HFF-Myc (cell line): ENCODE measurements at regions not wholly inside any gene's neighbourhood (a gene's known extent, or its start where the extent isn't known, plus 50 kb on each side); places are given as distances from the start of the nearest gene placed in this dataset.

ENCODE experiments used
- DNase-seq: peaks from one replicate; pipeline ENCODE4 v3.0.0-alpha.2; 2011; ENCODE audit warnings: low read depth; ENCODE audit errors: extremely low read depth
- H3K4me3 ChIP-seq: replicated peaks from 2 replicates; pipeline ENCODE4 v1.5.1; 2011; ENCODE audit warnings: low read depth, mild to moderate bottlenecking, control low read depth, low read length
- CTCF ChIP-seq: IDR thresholded peaks from 2 replicates; pipeline ENCODE4 v1.5.1; 2012; ENCODE audit warnings: mild to moderate bottlenecking, low read depth, low read length, control low read depth; ENCODE audit errors: missing control alignments

- no peak overlapping the region for H3K4me3 ChIP-seq
- no peak for TF ChIP-seq CTCF
- no peak for DNase-seq
These were observed 378.8 kb upstream of the NRSN1 start for GRCh38 chr6:23747239-23747638.

DNA sequence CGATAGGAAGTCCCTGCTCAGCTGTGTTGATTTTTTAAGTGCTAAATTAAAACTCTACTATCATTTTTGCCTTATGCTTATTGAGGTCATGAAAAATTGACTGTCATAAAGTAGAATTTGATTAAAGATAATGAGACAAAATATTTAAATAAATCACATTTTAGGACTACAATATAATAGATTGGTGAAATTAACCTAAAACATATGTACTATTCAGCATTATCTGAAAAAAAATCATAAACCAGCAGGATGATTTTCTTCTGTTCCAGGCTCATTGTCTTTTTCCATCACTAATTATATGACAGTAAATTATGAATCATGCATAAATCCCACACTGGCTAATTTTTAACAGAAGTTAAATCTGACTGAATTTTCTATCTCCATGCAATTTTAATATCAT lies 373.6 kb upstream of the NRSN1 start:
- TF ChIP-seq CTCF: no peak
- DNase-seq: no peak

GRCh38 chr6:23754197-23754596 lies 371.8 kb upstream of the NRSN1 start:
- no peak overlapping the region for H3K4me3 ChIP-seq
- no peak for TF ChIP-seq CTCF
- no peak for DNase-seq

More for the DNA sequence above, 373.6 kb upstream of the NRSN1 start:
- H3K4me3 ChIP-seq: no peak overlapping the region

DNA sequence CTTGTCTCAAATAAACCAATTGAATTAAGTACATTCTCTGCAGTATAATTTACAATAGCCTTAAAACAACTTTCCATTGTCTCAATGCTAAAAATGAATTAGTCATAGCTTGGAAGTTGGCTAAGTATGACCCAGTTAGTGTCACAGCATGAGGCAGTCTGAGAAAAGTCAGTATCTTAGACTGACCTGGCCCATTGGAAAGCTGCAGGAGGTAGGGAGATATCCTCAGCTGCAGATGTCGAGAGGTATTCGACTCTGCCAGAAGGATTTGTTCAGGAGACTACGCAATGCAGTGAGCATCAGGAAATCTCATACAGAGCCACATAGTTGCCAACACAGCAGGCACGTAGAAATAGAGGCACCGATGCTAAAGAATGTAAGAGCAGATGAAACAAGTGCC lies 350.9 kb upstream of the NRSN1 start:
- no peak overlapping the region for H3K4me3 ChIP-seq
- no peak for TF ChIP-seq CTCF
- DNase-seq: no peak

DNA sequence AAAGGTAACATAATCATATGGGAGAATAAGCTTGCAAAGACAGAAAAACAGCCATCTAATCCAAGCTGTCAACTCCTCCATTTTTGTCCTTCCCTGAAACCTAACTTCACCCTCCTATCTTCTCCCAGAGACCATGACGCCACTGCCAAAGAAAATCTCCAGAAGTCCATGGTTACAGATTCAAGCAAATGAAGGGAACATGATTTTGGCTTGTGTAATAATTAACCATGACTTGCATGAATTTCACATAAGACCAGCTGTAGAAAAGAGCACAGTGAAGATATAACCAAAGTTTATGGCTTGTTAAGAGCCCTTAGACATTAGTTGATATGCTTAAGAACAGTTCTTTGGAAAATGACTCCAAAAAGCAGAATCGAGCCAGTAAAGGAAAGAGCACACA lies 342.1 kb upstream of the NRSN1 start:
- no peak overlapping the region for H3K4me3 ChIP-seq
- no peak for TF ChIP-seq CTCF
- no peak for DNase-seq

DNA sequence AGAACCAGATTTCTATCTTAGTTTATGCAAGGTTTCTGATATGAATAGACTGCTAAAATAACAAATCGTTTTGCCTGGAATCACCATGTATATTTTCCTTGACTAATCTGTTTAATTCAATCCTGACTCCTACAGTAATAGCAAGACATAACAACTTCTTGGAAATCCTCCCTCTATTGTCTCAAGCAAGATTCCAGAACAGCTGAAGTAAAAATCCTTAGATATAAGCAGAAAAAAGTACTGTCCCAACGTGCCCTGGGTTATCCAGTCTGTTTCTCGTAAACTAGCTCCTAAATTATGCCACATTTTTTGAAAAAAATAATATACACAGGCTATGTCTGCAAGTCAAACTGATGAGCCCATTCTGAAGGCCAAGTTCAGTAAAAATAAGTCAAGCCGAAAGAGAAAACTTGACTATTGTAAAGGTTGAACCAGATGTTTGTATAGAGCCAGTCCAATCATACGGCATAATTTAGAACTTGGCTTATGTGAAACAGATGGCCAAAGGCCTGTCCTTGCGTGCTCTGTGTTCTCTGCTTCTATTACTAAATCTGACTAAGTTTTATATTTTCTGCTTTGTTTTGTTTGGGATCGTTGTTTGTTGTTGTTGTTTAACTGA lies 341.6 kb upstream of the NRSN1 start:
- TF ChIP-seq CTCF: no peak

GRCh38 chr6:23790756-23791155 lies 335.3 kb upstream of the NRSN1 start:
- DNase-seq: no peak
- TF ChIP-seq CTCF: no peak
- no peak overlapping the region for H3K4me3 ChIP-seq

More for the DNA sequence above, 341.6 kb upstream of the NRSN1 start:
- DNase-seq: no peak
- H3K4me3 ChIP-seq: no peak overlapping the region
